SK-N-SH (cell line): ENCODE measurements at regions not wholly inside any gene's neighbourhood (a gene's known extent, or its start where the extent isn't known, plus 50 kb on each side); places are given as distances from the start of the nearest gene placed in this dataset.

Experiments
- CTCF ChIA-PET: fragments of 300-600, 350-600 bp; formaldehyde crosslinking; extraction: SDS; loops from one replicate; lab custom pipeline; 2021; lab: Yijun Ruan, JAX
- POLR2A ChIA-PET: fragments of 350-600 bp; sonication (Branson Sonifier 250); formaldehyde crosslinking; extraction: SDS; loops from one replicate; lab custom pipeline; 2020; ENCODE audit warnings: antibody characterized with exemption, inconsistent platforms; lab: Yijun Ruan, JAX
- DNase-seq: peaks from one replicate; pipeline ENCODE4 v3.0.0; 2012
- H2AFZ ChIP-seq: fragments of 200-600 bp; sonication (generic); 2 replicates; pipeline ENCODE4 v1.8.1; 2016; ENCODE audit warnings: antibody characterized with exemption, mild to moderate bottlenecking, low read depth
- H3F3A ChIP-seq: fragments of 200-600 bp; sonication (generic); replicated peaks from 2 replicates; pipeline ENCODE3; 2016; ENCODE audit warnings: antibody characterized with exemption, mild to moderate bottlenecking; ENCODE audit not compliant: insufficient read depth
- H3K27ac ChIP-seq, 2 experiments: fragments of 200-500 bp in 1 of 2; fragments of 200-600 bp in 1 of 2; sonication (Bioruptor generic) in 1 of 2; sonication (generic), shearing (Covaris generic) in 1 of 2; 2 replicates each; pipeline versions ENCODE4 v1.5.1 to v1.6.1; 2014 to 2016; ENCODE audit warnings: low read depth in 2 of 2, inconsistent platforms in 1 of 2, low read length in 1 of 2, mild to moderate bottlenecking in 1 of 2, mixed read lengths in 1 of 2
- H3K27me3 ChIP-seq: fragments of 200-600 bp; sonication (generic), shearing (Covaris generic); 2 replicates; pipeline ENCODE4 v1.6.1; 2016; ENCODE audit warnings: mixed run types; ENCODE audit not compliant: insufficient read depth
- H3K36me3 ChIP-seq, 2 experiments: fragments of 200-500 bp in 1 of 2; fragments of 200-600 bp in 1 of 2; sonication (Bioruptor generic) in 1 of 2; sonication (generic) in 1 of 2; replicated peaks in 1 of 2; 2 replicates each; pipeline versions ENCODE3 to v1.5.1; 2014 to 2016; ENCODE audit warnings: low read length in 1 of 2, mild to moderate bottlenecking in 1 of 2; ENCODE audit not compliant: insufficient read depth in 2 of 2, control insufficient read depth in 1 of 2
- H3K4me1 ChIP-seq, 2 experiments: fragments of 200-500 bp in 1 of 2; fragments of 200-600 bp in 1 of 2; sonication (Bioruptor generic) in 1 of 2; sonication (generic), shearing (Covaris generic) in 1 of 2; 2 replicates each; pipeline versions ENCODE4 v1.5.1 to v1.6.1; 2014 to 2016; ENCODE audit warnings: low read depth in 1 of 2, low read length in 1 of 2, mixed run types in 1 of 2; ENCODE audit not compliant: insufficient read depth in 2 of 2, control insufficient read depth in 1 of 2
- H3K4me2 ChIP-seq: fragments of 200-600 bp; sonication (generic), shearing (Covaris generic); 2 replicates; pipeline ENCODE4 v1.6.1; 2017; ENCODE audit warnings: mixed run types
- H3K4me3 ChIP-seq, 2 experiments: fragments of 200-500 bp in 1 of 2; fragments of 200-600 bp in 1 of 2; sonication (Bioruptor generic) in 1 of 2; sonication (generic), shearing (Covaris generic) in 1 of 2; 2 replicates each; pipeline versions ENCODE4 v1.5.1 to v1.8.1; 2014 to 2016; ENCODE audit warnings: low read depth in 2 of 2, inconsistent platforms in 1 of 2, low read length in 1 of 2, mild to moderate bottlenecking in 1 of 2, mixed read lengths in 1 of 2, moderate library complexity in 1 of 2
- H3K79me2 ChIP-seq: fragments of 200-600 bp; sonication (generic); 2 replicates; pipeline ENCODE4 v1.8.1; 2017; ENCODE audit warnings: mild to moderate bottlenecking; ENCODE audit not compliant: insufficient read depth
- H3K9ac ChIP-seq: fragments of 200-600 bp; sonication (generic); 2 replicates; pipeline ENCODE4 v1.6.1; 2017; ENCODE audit warnings: mixed run types
- H3K9me2 ChIP-seq: fragments of 200-600 bp; sonication (generic); 2 replicates; pipeline ENCODE4 v1.6.1; 2017; ENCODE audit warnings: mixed run types
- H3K9me3 ChIP-seq: fragments of 200-600 bp; sonication (generic); 2 replicates; pipeline ENCODE4 v1.6.1; 2017; ENCODE audit warnings: mixed run types, mild to moderate bottlenecking, moderate library complexity
- H4K20me1 ChIP-seq: fragments of 200-600 bp; sonication (generic); 2 replicates; pipeline ENCODE4 v1.6.1; 2017; ENCODE audit warnings: mild to moderate bottlenecking, mixed run types; ENCODE audit not compliant: insufficient read depth
- CHD2 ChIP-seq: fragments of 150-350 bp; IDR thresholded peaks from 2 replicates; pipeline ENCODE4 v1.6.1; 2018; ENCODE audit warnings: low read length; ENCODE audit not compliant: partially characterized antibody
- CTCF ChIP-seq: fragments of 200-600 bp; sonication (generic); IDR thresholded peaks from 2 replicates; pipeline ENCODE4 v1.6.1; 2017; ENCODE audit warnings: antibody characterized with exemption, mild to moderate bottlenecking, moderate library complexity
- FOXM1 ChIP-seq: IDR thresholded peaks from 2 replicates; pipeline ENCODE4 v1.4.0; 2012; ENCODE audit warnings: low read depth, mild to moderate bottlenecking
- IRF3 ChIP-seq: fragments of 150-350 bp; IDR thresholded peaks from 2 replicates; pipeline ENCODE4 v1.6.1; 2016; ENCODE audit warnings: mild to moderate bottlenecking, low read depth, low read length
- POLR2AphosphoS5 ChIP-seq: IDR thresholded peaks from 2 replicates; pipeline ENCODE4 v1.6.1; 2012; ENCODE audit warnings: low read depth, low read length
- RAD21 ChIP-seq: IDR thresholded peaks from 2 replicates; pipeline ENCODE4 v1.6.1; 2012; ENCODE audit warnings: mild to moderate bottlenecking, low read length
- RCOR1 ChIP-seq: fragments of 150-350 bp; IDR thresholded peaks from 2 replicates; pipeline ENCODE4 v1.6.1; 2017; ENCODE audit warnings: antibody characterized with exemption, low read length
- SMC3 ChIP-seq: IDR thresholded peaks from 2 replicates; pipeline ENCODE4 v1.6.1; 2012; ENCODE audit warnings: low read depth, low read length, improper control_type of control experiment
- TCF12 ChIP-seq: IDR thresholded peaks from 2 replicates; pipeline ENCODE4 v1.4.0; 2012
- WGBS: methylation state at CpG from one replicate; pipeline ENCODE4 v1.1.6; 2017; ENCODE audit warnings: low lambda C conversion rate; 5-methylcytosine and 5-hydroxymethylcytosine counted together
- TF ChIP-seq, protein P1 (sequence below): IDR thresholded peaks from 2 replicates; pipeline ENCODE4 v1.4.0; 2012; ENCODE audit warnings: low read depth, borderline replicate concordance

GRCh38 chr11:39021539-39021938, 2423.5 kb upstream of the RAG2 start:
- Histone ChIP-seq H3K9ac (no peak overlapping the region), H4K20me1 (no peaks in the 10 kb centered on the region), H3F3A (no peaks in the 10 kb centered on the region)
- POLR2A ChIA-PET: no interaction called here
- 20% methylated on average over 5 of the region's 5 CpGs for WGBS
- TF ChIP-seq TCF12: no peak
- TF ChIP-seq IRF3: no peak
- TF ChIP-seq RAD21: no peak
- no peak for TF ChIP-seq CHD2
- no peak for TF ChIP-seq SMC3
- no peak for TF ChIP-seq CTCF
- TF ChIP-seq, all 33 proteins: peak for 0
- no peak overlapping the region for H3K4me2 ChIP-seq
- no peak for DNase-seq
- no peak overlapping the region for H3K4me3 ChIP-seq
- no peak overlapping the region for H3K27ac ChIP-seq
- no peaks in the 10 kb centered on the region for H3K36me3 ChIP-seq
- no peaks in the 10 kb centered on the region for H3K27me3 ChIP-seq
- no peaks in the 10 kb centered on the region for H3K9me3 ChIP-seq
- H3K79me2 ChIP-seq: no peaks in the 10 kb centered on the region
- H3K4me1 ChIP-seq: no peaks in the 10 kb centered on the region
- no peaks in the 10 kb centered on the region for H3K9me2 ChIP-seq
- no peak overlapping the region for H2AFZ ChIP-seq
- CTCF ChIA-PET: no interaction called here

DNA sequence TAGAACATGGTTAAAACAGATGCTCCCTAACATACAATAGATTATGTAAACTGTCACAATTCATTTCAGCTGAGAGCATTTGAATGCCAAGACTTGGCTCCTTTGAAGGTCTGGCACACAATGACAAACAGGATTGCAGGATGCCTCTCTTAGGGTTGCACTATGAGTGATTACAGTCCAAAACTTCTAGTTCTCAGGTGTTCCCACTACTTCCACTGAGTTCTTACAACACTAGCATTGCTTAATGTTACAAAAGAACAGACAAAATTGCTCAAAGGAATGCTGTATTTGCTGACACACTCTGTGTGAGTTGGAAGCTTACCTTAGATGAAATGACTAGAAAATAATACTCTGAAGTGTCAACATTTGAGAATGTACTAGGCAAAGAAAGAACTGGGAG, 2413.8 kb upstream of the RAG2 start:
- TF ChIP-seq RAD21 (no peak), RCOR1 (no peak), FOXM1 (no peak), POLR2AphosphoS5 (no peak)
- TF ChIP-seq, protein P1, sequence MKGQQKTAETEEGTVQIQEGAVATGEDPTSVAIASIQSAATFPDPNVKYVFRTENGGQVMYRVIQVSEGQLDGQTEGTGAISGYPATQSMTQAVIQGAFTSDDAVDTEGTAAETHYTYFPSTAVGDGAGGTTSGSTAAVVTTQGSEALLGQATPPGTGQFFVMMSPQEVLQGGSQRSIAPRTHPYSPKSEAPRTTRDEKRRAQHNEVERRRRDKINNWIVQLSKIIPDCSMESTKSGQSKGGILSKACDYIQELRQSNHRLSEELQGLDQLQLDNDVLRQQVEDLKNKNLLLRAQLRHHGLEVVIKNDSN: no peak
- H3K36me3 ChIP-seq: no peaks in the 10 kb centered on the region
- no peaks in the 10 kb centered on the region for H3K27me3 ChIP-seq
- DNase-seq: no peak
- ChIA-PET POLR2A (no interaction called here), CTCF (interaction anchor here (0.6 kb wide), 1 partner anchor 870 kb away, joined by 3 read pairs; no protein-coding TSS in a partner anchor)
- H3K9me2 ChIP-seq: no peaks in the 10 kb centered on the region
- no peak overlapping the region for H2AFZ ChIP-seq
- no peaks in the 10 kb centered on the region for H4K20me1 ChIP-seq
- H3K4me1 ChIP-seq: no peaks in the 10 kb centered on the region; a peak in 1 of 4 replicates
- no peaks in the 10 kb centered on the region for H3K79me2 ChIP-seq
- H3F3A ChIP-seq: no peaks in the 10 kb centered on the region
- H3K27ac ChIP-seq: no peak overlapping the region
- H3K9me3 ChIP-seq: no peaks in the 10 kb centered on the region
- no peak overlapping the region for H3K4me3 ChIP-seq
- no peak overlapping the region for H3K4me2 ChIP-seq
- H3K9ac ChIP-seq: no peak overlapping the region
